ENCODE measurements at regions not wholly inside any gene's neighbourhood (a gene's known extent, or its start where the extent isn't known, plus 50 kb on each side); places are given as distances from the start of the nearest gene placed in this dataset.

GRCh38 chr12:91516695-91517047 is 334.1 kb upstream of the DCN start:
- no peak overlapping the region for H3K27ac ChIP-seq (ENCODE audit: low read depth, low read length, poor library complexity, severe bottlenecking)
- H2AFZ ChIP-seq (ENCODE audit: low read length), result no peak overlapping the region
- H3K9ac ChIP-seq (ENCODE audit: low read length), result no peak overlapping the region
- H3F3A ChIP-seq (ENCODE audit: insufficient read depth, low read length), result no peaks in the 10 kb centered on the region
- no peaks in the 10 kb centered on the region for H3K9me2 ChIP-seq (ENCODE audit: low read depth, low read length)
- H3K9me3 ChIP-seq (ENCODE audit: low read length), result no peaks in the 10 kb centered on the region
- no peaks in the 10 kb centered on the region for H3K27me3 ChIP-seq (ENCODE audit: insufficient read depth, low read length)
- H3K4me2 ChIP-seq (ENCODE audit: low read length), result no peak overlapping the region
- H3K79me2 ChIP-seq (ENCODE audit: insufficient read depth, low read length), result no peaks in the 10 kb centered on the region
- H3K4me1 ChIP-seq (ENCODE audit: insufficient read depth, low read length, severe bottlenecking), result no peaks in the 10 kb centered on the region
- no peak overlapping the region for H3K4me3 ChIP-seq (ENCODE audit: low read depth, low read length, poor library complexity, severe bottlenecking)
- no peak for TF ChIP-seq CTCF (IDR thresholded peaks at IDR 0.05; ENCODE audit: low read length)
- no peak for TF ChIP-seq EZH2 (IDR thresholded peaks at IDR 0.05; ENCODE audit: borderline replicate concordance, low read length)
- no peaks in the 10 kb centered on the region for H4K20me1 ChIP-seq (ENCODE audit: insufficient read depth, low read length)
- H3K36me3 ChIP-seq (ENCODE audit: insufficient read depth, low read length), result no peaks in the 10 kb centered on the region

- Histone ChIP-seq H3K4me3 (ENCODE audit: low read depth, low read length, poor library complexity, severe bottlenecking) (no peak overlapping the region), H3K36me3 (ENCODE audit: insufficient read depth, low read length) (no peaks in the 10 kb centered on the region), H3K9me3 (ENCODE audit: low read length) (no peaks in the 10 kb centered on the region), H2AFZ (ENCODE audit: low read length) (no peak overlapping the region), H3F3A (ENCODE audit: insufficient read depth, low read length) (no peaks in the 10 kb centered on the region), H3K79me2 (ENCODE audit: insufficient read depth, low read length) (no peaks in the 10 kb centered on the region), H4K20me1 (ENCODE audit: insufficient read depth, low read length) (no peaks in the 10 kb centered on the region), H3K9me2 (ENCODE audit: low read depth, low read length) (no peaks in the 10 kb centered on the region), H3K27ac (ENCODE audit: low read depth, low read length, poor library complexity, severe bottlenecking) (no peak overlapping the region), H3K27me3 (ENCODE audit: insufficient read depth, low read length) (no peaks in the 10 kb centered on the region), H3K4me2 (ENCODE audit: low read length) (no peak overlapping the region), H3K9ac (ENCODE audit: low read length) (no peak overlapping the region), H3K4me1 (ENCODE audit: insufficient read depth, low read length, severe bottlenecking) (no peaks in the 10 kb centered on the region)
- TF ChIP-seq CTCF (IDR thresholded peaks at IDR 0.05; ENCODE audit: low read length) (no peak), EZH2 (IDR thresholded peaks at IDR 0.05; ENCODE audit: borderline replicate concordance, low read length) (no peak)
These were observed 333.5 kb upstream of the DCN start for GRCh38 chr12:91515944-91516694.

- TF ChIP-seq CTCF (IDR thresholded peaks at IDR 0.05; ENCODE audit: low read length), result no peak
- TF ChIP-seq EZH2 (IDR thresholded peaks at IDR 0.05; ENCODE audit: borderline replicate concordance, low read length), result no peak
- Histone ChIP-seq H3K36me3 (ENCODE audit: insufficient read depth, low read length) (no peaks in the 10 kb centered on the region), H3K4me1 (ENCODE audit: insufficient read depth, low read length, severe bottlenecking) (no peaks in the 10 kb centered on the region), H3K4me3 (ENCODE audit: low read depth, low read length, poor library complexity, severe bottlenecking) (no peak overlapping the region), H3K9me2 (ENCODE audit: low read depth, low read length) (no peaks in the 10 kb centered on the region), H4K20me1 (ENCODE audit: insufficient read depth, low read length) (no peaks in the 10 kb centered on the region), H2AFZ (ENCODE audit: low read length) (no peak overlapping the region), H3K9ac (ENCODE audit: low read length) (no peak overlapping the region), H3K27ac (ENCODE audit: low read depth, low read length, poor library complexity, severe bottlenecking) (no peak overlapping the region), H3K79me2 (ENCODE audit: insufficient read depth, low read length) (no peaks in the 10 kb centered on the region), H3K4me2 (ENCODE audit: low read length) (no peak overlapping the region), H3K9me3 (ENCODE audit: low read length) (no peaks in the 10 kb centered on the region), H3F3A (ENCODE audit: insufficient read depth, low read length) (no peaks in the 10 kb centered on the region), H3K27me3 (ENCODE audit: insufficient read depth, low read length) (no peaks in the 10 kb centered on the region)
These were observed 330.7 kb upstream of the DCN start for GRCh38 chr12:91513313-91513712.
